H1 (cell line): ENCODE measurements at regions not wholly inside any gene's neighbourhood (a gene's known extent, or its start where the extent isn't known, plus 50 kb on each side); places are given as distances from the start of the nearest gene placed in this dataset.

Source experiments
- ASH2L ChIP-seq: fragments of 200-600, 300-600 bp; sonication (generic); IDR thresholded peaks from one replicate; pipeline ENCODE4 v1.7.1; 2017; ENCODE audit warnings: low read length
- HDAC6 ChIP-seq: IDR thresholded peaks from one replicate; pipeline ENCODE4 v1.7.1; 2012; ENCODE audit warnings: low read depth, mild to moderate bottlenecking, inconsistent platforms, low read length, moderate library complexity
- PHF8 ChIP-seq: fragments of 200-600 bp; sonication (generic); conservative IDR thresholded peaks from 2 replicates; pipeline ENCODE4 v1.7.1; 2012; ENCODE audit warnings: low read depth, mild to moderate bottlenecking, inconsistent platforms, low read length, moderate library complexity
- POLR2AphosphoS5 ChIP-seq: IDR thresholded peaks from 2 replicates; pipeline ENCODE4 v1.6.1; 2011; ENCODE audit warnings: low read depth, low read length
- RBBP5 ChIP-seq: IDR thresholded peaks from 2 replicates; pipeline ENCODE4 v1.7.1; 2012; ENCODE audit warnings: low read depth, mild to moderate bottlenecking, inconsistent platforms, low read length, moderate library complexity, borderline replicate concordance
- RNF2 ChIP-seq: fragments of 200-900, 300-1000 bp; sonication (generic); IDR thresholded peaks from 2 replicates; pipeline ENCODE4 v1.7.1; 2016; ENCODE audit warnings: borderline replicate concordance, low read depth, mild to moderate bottlenecking, antibody characterized with exemption, low read length; ENCODE audit not compliant: poor library complexity, severe bottlenecking; ENCODE audit errors: missing control alignments
- SP2 ChIP-seq: IDR thresholded peaks from 2 replicates; pipeline ENCODE4 v1.6.1; 2012; ENCODE audit warnings: mild to moderate bottlenecking, low read length, inconsistent platforms
- SP4 ChIP-seq: IDR thresholded peaks from 2 replicates; pipeline ENCODE4 v1.6.1; 2012; ENCODE audit warnings: low read length, inconsistent platforms
- TF ChIP-seq, protein P1 (sequence below): fragments of 300-600 bp; sonication (generic); IDR thresholded peaks from 2 replicates; pipeline ENCODE4 v1.7.1; 2012; ENCODE audit warnings: low read length, moderate library complexity, mild to moderate bottlenecking, inconsistent platforms; ENCODE audit not compliant: insufficient replicate concordance
- TF ChIP-seq, protein P2 (sequence below): IDR thresholded peaks from 2 replicates; pipeline ENCODE4 v1.6.1; 2011; ENCODE audit warnings: low read depth, mild to moderate bottlenecking, low read length; ENCODE audit not compliant: insufficient read depth
- TF ChIP-seq, protein P3 (sequence below): IDR thresholded peaks from 2 replicates; pipeline ENCODE4 v1.6.1; 2012; ENCODE audit warnings: inconsistent platforms

DNA sequence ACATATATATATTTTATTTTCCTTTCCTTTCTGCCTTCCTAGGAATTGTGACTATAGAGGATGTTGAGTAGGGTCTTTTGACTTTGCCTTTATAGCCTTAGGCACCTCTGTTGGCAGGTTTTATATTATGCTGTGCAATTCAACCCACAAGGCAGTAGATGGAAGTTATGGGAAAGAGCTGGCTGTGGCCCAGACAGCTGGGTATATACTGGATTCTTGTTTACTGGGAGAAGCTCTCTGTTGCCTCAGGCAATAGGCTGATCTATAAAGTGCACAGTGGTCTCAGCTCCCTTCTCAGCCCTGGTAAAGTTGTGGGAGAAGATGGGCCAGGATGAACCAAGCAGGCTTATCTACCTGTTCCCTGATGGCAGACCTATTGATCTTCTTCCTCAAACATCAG, 342.0 kb downstream of the GBA3 start (continued):
- TF ChIP-seq, protein P1, sequence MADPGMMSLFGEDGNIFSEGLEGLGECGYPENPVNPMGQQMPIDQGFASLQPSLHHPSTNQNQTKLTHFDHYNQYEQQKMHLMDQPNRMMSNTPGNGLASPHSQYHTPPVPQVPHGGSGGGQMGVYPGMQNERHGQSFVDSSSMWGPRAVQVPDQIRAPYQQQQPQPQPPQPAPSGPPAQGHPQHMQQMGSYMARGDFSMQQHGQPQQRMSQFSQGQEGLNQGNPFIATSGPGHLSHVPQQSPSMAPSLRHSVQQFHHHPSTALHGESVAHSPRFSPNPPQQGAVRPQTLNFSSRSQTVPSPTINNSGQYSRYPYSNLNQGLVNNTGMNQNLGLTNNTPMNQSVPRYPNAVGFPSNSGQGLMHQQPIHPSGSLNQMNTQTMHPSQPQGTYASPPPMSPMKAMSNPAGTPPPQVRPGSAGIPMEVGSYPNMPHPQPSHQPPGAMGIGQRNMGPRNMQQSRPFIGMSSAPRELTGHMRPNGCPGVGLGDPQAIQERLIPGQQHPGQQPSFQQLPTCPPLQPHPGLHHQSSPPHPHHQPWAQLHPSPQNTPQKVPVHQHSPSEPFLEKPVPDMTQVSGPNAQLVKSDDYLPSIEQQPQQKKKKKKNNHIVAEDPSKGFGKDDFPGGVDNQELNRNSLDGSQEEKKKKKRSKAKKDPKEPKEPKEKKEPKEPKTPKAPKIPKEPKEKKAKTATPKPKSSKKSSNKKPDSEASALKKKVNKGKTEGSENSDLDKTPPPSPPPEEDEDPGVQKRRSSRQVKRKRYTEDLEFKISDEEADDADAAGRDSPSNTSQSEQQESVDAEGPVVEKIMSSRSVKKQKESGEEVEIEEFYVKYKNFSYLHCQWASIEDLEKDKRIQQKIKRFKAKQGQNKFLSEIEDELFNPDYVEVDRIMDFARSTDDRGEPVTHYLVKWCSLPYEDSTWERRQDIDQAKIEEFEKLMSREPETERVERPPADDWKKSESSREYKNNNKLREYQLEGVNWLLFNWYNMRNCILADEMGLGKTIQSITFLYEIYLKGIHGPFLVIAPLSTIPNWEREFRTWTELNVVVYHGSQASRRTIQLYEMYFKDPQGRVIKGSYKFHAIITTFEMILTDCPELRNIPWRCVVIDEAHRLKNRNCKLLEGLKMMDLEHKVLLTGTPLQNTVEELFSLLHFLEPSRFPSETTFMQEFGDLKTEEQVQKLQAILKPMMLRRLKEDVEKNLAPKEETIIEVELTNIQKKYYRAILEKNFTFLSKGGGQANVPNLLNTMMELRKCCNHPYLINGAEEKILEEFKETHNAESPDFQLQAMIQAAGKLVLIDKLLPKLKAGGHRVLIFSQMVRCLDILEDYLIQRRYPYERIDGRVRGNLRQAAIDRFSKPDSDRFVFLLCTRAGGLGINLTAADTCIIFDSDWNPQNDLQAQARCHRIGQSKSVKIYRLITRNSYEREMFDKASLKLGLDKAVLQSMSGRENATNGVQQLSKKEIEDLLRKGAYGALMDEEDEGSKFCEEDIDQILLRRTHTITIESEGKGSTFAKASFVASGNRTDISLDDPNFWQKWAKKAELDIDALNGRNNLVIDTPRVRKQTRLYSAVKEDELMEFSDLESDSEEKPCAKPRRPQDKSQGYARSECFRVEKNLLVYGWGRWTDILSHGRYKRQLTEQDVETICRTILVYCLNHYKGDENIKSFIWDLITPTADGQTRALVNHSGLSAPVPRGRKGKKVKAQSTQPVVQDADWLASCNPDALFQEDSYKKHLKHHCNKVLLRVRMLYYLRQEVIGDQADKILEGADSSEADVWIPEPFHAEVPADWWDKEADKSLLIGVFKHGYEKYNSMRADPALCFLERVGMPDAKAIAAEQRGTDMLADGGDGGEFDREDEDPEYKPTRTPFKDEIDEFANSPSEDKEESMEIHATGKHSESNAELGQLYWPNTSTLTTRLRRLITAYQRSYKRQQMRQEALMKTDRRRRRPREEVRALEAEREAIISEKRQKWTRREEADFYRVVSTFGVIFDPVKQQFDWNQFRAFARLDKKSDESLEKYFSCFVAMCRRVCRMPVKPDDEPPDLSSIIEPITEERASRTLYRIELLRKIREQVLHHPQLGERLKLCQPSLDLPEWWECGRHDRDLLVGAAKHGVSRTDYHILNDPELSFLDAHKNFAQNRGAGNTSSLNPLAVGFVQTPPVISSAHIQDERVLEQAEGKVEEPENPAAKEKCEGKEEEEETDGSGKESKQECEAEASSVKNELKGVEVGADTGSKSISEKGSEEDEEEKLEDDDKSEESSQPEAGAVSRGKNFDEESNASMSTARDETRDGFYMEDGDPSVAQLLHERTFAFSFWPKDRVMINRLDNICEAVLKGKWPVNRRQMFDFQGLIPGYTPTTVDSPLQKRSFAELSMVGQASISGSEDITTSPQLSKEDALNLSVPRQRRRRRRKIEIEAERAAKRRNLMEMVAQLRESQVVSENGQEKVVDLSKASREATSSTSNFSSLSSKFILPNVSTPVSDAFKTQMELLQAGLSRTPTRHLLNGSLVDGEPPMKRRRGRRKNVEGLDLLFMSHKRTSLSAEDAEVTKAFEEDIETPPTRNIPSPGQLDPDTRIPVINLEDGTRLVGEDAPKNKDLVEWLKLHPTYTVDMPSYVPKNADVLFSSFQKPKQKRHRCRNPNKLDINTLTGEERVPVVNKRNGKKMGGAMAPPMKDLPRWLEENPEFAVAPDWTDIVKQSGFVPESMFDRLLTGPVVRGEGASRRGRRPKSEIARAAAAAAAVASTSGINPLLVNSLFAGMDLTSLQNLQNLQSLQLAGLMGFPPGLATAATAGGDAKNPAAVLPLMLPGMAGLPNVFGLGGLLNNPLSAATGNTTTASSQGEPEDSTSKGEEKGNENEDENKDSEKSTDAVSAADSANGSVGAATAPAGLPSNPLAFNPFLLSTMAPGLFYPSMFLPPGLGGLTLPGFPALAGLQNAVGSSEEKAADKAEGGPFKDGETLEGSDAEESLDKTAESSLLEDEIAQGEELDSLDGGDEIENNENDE, result no peak
- TF ChIP-seq POLR2AphosphoS5 (no peak), SP2 (no peak), RNF2 (no peak), HDAC6 (no peak), SP4 (no peak), PHF8 (no peak), RBBP5 (no peak), ASH2L (no peak)
- TF ChIP-seq, protein P2, sequence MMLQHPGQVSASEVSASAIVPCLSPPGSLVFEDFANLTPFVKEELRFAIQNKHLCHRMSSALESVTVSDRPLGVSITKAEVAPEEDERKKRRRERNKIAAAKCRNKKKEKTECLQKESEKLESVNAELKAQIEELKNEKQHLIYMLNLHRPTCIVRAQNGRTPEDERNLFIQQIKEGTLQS, result no peak
- TF ChIP-seq, protein P3, sequence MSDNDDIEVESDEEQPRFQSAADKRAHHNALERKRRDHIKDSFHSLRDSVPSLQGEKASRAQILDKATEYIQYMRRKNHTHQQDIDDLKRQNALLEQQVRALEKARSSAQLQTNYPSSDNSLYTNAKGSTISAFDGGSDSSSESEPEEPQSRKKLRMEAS, result no peak
